Stimulated activated CD8-positive, alpha-beta memory T cell treated with anti-CD3 and anti-CD28 coated beads, Interleukin-7, amount 100 ng/mL, for 48 hours (primary cell): ENCODE measurements at regions not wholly inside any gene's neighbourhood (a gene's known extent, or its start where the extent isn't known, plus 50 kb on each side); places are given as distances from the start of the nearest gene placed in this dataset.

Experiments
- DNase-seq, 2 donors: peaks; one replicate each; pipeline ENCODE4 v3.0.0-alpha.2; 2020; ENCODE audit warnings: low read depth in 1 of 2; ENCODE audit errors: extremely low read depth in 1 of 2

DNA sequence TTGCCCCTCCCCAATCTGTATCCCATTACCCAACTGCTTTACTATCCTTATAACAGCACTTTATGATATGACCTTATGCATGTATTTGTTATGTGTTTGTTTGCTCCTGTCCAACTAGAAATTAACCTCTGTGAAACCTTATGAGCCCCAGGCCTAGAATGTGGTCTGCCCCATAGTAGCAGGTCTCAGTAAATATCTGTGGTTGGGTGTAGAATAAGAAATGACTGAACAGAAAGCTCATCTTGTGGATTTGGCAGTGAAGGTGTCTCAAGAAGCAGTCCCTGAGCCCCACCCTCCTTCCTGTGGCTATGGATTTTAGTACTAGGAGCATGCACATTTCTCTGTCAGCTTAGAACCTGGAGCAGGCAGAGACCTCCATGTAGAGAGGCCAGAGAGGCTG, 229.0 kb upstream of the LCORL start:
- no peak for DNase-seq

DNA sequence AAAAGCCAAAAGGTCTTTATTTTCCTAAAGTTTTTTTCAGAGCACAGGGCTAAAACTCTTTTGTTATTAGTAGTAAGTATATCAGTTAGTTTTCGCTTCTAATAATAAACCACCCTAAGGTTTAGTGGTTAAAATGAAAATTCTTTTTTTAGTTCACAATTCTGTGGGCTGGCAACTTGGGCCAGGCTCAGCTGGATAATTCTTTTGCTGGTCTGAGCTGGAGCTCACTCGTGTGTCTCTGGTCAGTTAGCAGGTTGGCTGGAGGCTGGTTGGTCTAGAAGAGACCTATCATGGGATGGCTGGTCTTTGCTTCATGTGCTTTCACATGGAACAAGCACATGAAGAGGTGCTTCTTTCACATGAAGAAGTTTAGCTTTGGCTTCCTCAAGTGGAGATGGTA, 227.1 kb upstream of the LCORL start:
- no peak for DNase-seq

DNA sequence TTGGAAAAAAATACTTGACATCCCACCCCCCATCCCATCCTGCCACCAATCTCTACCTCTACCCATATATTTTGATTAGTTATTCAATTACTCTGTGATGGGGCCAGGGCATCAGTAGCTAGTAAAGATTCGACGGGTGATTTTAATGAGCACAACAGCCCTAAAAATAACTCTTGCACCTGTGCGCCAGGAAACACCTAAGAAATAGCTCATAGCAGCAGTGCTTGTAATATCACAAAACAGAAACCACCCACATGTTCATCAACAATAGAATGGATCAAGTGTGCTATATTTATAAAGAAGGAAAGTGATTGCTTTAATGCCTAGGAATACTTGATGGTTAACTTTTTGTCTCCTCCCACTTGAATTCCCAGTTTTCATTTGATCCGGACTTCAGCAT, 225.6 kb upstream of the LCORL start:
- DNase-seq: no peak

DNA sequence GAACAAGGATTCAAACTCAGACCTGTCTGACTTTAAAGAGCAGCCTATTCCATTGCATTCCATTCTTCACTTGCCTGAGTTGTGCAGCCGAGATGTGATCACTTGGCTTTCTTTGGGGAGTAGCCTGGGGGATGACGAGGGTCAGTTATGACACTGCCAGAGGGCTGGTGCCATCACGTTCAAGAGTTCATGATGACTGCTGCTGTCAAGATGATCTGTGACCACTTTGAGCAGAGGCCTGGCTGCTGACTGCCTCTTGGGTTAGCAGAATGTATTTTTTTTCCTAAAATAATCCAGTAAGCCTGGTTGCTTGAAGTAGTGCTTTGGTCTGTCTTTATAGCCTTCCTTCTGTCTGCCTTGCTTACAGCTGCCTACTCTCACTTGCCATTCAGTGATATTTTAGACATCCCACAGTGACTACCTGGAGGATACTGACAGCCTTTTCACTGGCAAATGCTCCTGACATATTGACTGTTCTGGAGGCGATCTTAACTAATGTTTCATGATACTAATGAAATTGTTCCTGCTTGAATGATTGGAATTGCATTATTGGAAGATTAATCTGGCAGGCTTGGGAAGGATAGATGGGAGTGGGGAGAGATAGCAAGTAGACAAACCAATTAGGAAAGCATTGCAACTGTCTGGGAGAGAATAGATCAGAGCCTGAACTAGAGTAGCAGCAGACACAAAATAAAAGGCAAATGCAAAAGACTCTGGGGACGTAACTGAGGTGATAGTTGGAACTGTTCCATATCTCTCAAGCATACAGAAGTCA, 221.6 kb upstream of the LCORL start:
- no peak for DNase-seq

DNA sequence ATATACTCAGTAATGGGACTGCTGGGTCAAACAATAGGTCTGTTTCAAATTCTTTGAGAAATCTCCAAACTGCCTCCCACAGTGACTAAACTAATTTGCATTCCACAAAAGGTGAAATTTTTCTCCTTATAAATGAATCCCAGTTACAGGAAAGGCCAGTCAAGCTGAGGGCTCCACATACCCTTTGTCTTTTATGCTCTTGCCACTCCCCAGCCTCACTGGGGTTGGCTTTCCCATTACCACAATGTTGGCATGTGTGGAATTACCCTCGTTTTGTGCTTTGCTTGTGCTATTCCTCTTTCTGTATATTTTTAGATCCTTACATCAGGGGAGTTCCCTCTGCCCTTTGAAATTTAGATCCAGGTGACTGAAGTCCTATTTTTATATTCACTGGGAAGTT, 220.2 kb upstream of the LCORL start:
- DNase-seq: no peak

DNA sequence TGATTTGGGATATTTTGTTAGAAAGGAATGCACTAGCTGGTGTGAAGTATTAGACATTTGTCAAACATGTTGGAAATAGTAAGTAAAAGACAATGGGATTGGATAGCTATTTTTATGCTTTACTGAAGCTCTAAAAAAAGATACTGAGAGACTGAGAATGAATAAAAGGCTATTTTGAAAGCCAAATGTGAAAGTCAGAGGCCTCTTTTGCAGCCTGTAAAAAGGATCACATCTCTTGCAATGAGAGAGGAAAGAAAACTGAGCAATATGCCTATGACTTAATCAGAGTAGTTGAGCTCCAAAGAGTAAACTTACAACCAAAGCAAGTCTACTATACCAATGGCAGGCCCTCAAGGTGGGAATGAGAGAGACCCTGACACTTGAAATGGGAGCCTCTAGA, 212.6 kb upstream of the LCORL start:
- DNase-seq: no peak

DNA sequence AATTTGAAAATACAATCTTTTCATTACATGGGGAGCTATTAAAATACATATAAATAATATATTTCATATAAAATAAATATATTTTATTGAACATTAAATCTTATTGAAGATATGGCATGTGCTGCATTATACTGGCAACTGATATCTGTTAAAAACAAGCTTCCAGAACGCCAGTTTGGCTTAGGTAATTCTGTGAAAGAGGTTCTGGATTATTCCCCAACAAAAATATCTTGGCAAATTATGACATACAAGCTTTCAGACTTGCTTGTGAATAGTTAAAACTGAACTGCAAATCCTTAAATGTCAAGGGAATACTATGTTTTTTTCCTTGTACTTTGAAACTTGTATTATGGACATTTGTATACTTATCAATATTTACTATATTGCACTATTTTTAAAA, 210.2 kb upstream of the LCORL start:
- no peak for DNase-seq

DNA sequence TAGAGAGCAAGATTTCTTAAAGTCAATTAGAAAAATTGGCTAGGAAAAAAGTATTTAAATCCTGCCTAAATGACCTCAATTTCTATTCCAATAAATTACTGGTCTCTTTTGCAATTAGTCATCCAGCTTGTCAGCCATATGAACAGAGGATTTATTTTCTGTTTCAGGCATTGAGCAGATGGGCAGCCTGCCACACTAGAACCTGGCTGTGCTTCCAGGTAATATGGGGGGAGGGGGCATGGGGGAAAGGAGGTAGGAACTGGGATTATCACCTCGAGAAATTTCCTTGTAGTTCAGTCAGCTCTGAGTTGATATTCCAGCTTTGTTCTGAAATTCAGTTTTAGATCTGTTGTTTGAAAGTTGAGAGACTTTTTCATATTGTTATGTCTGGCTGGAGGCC, 206.3 kb upstream of the LCORL start:
- no peak for DNase-seq

DNA sequence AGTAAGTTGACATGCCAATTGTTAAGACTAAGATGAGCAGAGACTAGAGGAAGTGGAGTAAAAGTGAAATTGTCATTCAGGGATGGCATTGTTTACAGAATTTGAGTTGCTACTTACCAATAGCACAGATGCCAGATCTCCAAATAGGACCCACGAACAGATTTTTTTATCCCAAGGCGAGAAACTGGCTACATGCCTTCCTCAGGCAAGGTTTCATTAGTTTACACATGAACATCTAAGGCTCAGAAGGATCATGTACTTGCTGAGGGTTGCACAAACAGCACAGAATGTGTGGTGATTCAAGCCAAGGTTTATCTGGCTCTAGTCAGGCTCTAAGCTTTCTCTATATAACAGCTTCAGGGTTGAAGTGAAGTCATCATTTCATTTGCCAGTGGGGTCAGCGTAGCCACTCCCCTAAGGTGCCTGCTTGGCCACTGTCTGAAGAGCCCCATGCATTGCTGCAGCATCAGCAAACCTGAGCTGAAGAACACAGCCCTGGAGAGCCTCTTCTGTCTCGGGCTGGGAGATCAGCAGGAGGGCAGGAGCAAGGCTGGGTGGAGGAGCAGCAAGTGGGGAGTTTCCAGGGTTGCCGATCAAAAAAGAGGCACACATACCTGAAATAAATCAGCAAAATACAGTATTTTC, 193.0 kb upstream of the LCORL start:
- no peak for DNase-seq

DNA sequence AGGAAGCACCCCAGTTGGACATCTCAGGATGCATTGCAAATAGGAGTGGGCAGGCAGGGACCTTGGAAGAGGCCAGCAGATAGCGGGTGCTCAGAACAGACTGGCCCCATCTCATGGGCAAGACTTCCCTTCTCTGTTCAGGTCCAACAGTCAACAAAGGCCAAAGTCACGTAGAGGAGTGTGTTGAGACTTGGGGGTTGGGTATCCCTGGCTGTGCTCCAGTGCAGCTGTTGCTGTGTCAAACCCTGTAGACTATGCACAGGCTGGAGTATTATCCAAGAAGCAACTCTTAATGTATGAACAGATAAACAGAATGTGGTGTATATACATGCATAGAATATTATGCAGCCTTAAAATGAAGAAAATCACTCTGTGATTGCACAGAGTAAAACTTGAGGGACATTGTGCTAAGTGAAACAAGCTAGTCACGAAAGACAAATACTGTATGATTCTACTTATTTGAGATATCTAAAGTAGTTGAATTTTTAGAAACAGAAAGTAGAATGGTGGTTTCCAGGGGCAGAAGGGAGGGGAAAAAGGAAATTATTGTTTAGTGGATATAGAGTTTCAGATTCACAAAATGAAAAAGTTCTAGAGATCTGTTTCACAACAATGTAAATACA, 192.1 kb upstream of the LCORL start:
- DNase-seq: no peak

DNA sequence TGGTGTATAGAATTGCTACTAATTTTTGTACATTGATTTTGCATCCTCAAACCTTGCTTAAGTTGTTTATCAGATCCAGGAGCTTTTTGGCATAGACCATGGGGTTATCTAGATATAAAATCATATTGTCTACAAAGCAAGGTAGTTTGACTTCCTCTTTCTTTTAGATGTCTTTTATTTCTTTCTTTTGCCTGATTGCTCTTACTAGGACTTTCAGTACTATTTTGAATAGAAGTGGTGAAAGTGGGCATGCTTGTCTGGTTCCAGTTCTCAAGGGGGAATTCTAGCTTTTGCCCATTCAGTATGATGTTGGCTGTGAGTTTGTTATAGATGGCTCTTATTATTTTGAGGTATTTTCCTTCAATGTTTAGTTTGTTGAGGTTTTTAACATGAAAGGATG, 187.9 kb upstream of the LCORL start:
- no peak for DNase-seq

DNA sequence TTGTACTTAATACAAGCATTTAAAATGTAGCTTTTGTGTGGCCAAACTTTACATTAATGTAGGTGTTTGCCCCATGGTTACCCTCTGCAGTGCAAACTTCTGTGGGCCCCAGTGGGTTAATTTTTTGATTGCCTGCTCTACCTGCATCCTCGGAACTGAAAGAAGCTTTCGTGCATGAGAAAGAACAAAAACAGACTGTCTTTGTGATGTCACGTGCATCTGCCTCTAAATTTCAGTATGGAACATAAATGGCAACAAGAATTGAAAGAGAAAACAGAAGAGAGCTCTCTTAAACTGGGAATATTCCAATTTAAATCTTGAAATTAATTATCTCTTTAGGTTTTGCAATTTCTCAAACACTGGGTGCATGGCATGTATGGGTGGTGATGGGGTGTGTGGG, 182.4 kb upstream of the LCORL start:
- no peak for DNase-seq

DNA sequence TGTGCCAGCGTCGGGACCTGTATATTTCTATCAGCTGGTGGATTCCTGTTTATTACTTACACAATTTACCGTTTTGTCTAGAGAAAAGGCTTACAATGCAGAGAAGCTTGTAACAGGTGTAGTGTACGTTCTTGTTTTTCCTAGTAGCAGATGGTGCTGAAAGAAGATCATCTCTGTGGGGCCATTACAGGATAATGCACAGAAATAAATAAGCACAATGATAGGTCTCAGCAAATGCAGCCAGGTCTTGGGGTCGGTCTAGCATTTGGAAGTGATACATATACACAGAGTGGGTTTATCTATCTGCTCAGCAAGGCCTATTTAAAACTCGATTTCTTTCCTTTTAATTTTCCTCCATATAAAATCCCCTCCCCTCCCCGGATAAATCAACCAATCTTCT, 180.9 kb upstream of the LCORL start:
- DNase-seq: no peak

DNA sequence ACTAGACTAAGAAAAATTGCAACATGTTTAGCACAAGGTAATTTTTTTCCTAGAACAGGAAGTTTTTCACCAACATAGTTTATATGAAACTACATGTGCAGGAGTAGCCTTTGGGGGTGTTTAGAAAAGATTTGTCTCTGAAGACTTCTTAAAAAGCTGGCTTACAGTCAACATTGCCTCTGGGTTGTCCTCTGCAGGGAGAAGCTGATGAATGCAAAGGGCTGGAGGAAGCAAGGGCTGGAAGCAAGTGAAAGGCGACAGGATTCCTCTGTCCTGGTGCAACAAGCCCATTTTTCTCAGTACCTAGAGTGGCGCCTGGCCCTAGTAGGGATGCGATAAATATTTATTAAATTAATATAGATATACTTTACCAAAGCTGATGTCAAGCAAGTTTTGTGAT, 180.3 kb upstream of the LCORL start:
- DNase-seq: no peak

DNA sequence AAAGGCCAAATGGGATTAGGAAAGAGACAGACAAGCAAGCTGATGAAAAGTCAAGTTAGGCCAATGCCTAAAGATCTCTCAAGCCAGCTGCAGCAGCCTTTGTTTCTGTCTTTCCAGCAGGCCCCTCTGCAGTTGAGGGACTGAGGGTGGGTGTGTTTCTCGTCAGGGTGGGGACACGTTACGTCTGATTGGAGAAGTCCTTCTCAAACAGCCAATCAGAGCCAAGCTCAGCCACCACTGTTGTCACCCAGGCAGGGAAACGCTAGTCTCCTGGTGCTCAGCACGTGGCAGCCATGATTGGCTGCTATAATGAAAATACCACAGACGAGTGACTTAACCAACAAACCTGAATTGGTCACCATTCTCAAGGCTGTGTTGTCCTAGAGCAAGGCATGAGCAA, 177.1 kb upstream of the LCORL start:
- DNase-seq: no peak

DNA sequence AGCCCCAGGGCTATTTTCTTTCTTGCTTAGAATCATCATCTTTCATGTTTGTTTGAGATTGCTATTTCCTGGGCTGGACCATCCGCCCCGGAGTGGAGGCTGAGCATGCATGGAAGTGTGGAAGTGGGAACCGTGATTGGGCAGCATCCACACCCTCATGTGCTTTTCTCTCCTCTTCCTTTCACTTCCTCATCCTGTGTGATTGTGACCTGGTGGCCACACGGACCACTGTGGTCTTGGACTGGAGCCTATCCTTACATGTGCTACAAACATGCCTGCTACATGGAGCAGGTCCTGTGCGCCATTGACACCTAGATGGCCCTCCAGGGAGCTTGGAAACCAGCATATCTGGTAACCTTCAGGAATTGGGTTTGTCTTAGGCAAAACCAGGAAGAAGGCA, 175.9 kb upstream of the LCORL start:
- no peak for DNase-seq

DNA sequence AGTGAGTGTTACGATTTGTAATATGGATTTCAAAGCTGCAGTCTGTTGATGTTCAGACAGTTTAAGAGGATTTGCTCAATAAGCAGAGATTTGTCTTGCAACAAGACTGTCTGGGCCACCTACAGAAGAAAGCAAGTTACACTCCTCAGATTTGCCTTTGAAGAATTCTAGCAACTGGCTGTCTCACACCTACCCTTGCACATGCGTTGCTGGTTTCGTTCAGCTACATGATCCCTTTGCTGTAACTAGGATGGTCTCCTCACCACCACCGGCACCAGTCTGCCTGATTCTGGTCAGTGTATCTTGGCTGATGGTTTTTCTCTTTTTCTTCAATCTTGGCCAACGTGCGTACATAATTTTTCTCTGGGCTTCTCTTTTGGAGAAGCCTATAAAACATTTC, 172.7 kb upstream of the LCORL start:
- no peak for DNase-seq

DNA sequence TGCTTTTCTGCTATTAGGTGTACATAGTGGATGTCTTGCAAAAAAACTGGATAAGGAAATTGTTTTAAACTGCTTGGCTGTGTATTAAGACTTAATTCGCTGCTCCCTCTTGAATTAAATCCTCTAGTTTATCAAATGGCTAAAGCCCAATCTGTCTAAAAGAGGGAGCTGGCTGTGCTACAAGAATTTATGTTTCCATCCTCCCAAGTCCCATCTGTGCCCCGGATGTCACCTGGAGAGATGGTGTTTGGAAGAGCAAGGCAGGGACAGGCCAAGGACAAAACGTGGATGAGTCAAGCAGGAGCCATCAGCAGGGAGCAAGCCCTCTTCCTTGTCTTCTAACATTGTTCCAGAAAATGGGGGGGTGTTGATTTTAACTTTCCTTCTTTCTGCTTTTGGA, 171.3 kb upstream of the LCORL start:
- no peak for DNase-seq

DNA sequence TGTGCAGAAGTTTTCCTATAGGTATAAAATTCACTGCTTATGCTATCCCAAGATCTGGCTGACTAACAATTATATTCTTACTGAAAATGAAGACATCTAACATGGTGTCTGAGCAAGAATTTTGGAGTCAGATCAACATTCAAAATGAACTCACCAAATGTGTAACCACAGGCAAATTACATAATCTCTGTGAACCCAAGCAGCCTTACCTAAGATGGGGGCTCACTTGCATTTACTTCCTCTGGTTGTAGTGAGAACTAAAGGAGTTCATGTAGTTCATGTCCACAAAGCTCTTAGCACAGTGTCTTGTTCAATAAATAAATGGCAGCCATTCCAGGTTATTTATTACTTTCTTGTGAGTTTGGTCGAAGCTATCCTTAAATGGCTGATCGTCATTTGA, 163.9 kb upstream of the LCORL start:
- no peak for DNase-seq

DNA sequence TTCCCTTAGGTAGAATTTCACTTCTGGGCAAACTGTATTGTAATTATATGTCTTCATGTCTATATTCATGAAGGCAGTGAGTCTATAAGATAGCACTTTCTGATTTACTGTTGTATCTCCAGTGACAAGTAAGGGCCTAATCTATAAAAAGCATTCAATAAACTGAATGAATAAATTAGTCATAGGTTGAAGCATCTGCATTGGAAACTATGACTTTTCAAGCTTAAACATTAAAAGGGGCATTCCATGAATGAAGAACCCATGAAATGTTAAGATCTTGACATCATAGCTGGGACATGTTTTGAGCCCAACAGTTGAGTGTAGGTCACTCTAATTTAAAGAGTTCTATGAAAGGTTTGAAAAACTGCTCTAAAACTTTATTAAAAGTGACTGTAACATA, 159.3 kb upstream of the LCORL start:
- no peak for DNase-seq

DNA sequence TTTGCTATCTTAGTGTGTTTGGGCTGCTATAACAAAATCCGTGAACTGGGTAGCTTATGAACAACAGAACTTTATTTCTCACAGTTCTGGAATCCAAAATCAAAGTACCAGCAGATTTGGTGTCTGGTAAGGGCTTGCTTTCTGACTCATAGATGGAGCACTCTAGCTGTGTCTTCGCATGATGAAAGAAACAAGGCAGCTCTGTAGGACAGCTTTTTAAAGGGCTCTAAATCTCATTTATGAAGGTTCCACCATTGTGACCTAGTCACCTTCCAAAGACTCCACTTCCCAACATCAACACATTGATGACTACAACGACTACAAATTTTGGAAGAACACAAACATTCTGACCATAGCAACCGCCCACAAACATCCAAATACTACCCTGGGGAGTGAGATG, 158.6 kb upstream of the LCORL start:
- no peak for DNase-seq

DNA sequence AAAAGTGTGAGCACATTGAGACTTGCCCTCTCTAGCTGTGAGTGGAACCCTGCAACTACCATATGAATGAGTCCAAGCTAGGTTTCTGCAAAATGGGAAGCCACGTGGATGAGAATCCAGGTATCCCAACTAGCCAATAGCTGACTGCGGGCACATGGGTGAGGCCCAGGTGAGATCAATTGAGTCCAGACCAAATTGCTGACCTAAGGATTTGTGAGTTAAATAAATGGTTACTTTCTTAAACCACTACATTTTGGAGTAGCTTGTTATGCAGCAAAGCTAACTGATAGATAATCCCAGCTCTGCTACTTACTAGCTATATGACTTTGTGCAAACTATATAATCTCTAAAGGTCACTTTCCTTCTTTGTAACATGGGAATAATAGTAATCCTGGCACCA, 150.3 kb upstream of the LCORL start:
- no peak for DNase-seq
